GM19397 (cell line): ENCODE measurements at regions not wholly inside any gene's neighbourhood (a gene's known extent, or its start where the extent isn't known, plus 50 kb on each side); places are given as distances from the start of the nearest gene placed in this dataset.

Experiments
- ATAC-seq: cut with Tn5 transposase; IDR thresholded peaks from one replicate; pipeline ENCODE4 v1.9.1; 2021; ENCODE audit warnings: mild to moderate bottlenecking, moderate library complexity; ENCODE audit not compliant: unreplicated experiment

DNA sequence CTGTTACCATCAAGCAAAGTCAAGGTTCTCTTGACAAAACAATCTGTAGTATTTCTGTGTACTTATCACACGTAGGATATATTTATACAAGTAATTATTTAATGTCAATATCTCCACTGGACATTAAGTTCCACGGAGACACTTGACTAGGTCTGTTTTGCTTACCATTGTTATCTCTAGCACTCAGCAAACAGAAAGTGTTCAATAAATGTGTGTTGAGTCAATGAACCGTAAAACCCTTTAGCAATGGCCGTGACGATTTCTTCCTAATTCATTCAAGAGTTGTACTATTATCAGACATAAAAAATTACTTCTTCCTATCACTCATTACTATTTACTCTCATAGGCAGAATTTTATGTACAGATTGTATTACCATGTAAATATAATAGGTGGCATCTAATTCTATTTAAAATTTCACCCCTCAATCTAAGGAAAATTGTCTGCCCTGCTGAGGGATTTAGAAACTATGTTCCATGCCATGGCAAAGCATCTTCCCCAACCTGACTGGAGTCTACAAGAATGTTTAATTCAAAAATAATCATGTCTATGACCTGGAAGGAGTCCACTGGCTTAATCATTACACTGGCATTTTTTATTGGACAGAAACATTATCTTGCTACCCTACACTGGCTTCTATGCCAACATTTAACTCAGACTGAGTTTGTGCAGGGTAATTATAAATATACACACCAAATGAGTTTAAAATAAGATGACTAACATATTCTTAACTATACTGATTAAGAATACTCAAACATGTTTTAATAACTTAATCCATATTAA is 301.9 kb downstream of the ZEB2 start:
- ATAC-seq: no peak

DNA sequence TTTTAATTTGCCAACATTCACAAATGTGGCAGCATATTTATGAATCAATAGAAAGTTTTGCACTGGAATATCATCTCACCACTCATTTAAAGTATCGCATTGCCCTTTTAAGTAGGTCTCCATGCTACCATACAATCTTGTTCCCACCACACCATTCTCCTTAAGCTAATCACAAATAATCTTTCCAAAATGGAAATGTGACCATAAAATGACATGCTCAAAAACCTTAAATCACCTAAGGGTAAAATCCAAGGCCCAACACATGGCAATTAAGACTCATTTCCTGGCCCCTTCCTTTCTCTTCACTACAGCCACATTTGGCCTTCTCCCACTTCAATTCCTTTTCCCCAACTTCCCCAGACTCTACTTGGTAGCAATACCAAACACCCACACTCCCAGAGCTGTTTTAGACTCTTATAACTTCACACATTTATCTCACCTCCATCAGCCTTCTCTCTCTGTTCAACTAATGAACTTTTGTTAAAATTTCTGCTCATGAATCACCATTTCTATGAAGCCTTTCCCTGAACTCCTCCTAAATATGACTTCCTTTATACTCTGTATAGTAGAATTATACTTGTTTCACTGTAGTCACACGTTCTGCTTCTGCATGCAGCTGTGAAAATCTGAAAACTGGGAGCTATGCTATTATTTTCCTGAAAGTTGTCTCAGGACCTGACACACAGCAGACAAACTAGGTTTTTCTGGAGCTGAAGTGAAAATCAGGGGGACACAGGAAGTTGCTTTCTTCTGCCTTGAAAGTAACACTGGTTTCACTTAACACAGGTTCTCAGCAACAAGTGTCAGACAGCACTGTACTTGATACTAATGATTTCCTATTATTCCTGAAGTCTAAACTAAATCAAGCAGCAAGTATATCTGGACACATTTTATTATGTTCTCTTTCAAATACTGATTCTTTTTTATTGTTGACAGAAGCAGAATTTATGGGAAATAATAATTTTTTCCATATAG is 303.9 kb downstream of the ZEB2 start:
- ATAC-seq: no peak

DNA sequence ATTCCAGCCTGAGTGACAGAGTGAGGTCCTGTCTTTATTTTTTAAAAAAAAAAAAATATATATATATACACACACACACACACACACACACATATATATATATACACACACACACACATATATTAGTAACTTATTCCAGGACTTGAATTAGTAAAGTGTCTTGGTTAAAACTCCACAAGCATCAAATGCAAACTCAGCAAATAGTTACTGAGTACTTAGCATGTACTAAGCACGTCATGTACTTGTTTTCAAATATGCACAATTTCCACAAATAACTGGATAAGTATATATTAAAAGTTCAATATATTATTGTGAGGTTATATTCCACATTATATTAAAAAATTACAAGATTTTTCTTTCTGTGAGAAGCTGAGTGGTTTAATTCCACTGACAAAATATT is 304.7 kb downstream of the ZEB2 start:
- ATAC-seq: no peak

DNA sequence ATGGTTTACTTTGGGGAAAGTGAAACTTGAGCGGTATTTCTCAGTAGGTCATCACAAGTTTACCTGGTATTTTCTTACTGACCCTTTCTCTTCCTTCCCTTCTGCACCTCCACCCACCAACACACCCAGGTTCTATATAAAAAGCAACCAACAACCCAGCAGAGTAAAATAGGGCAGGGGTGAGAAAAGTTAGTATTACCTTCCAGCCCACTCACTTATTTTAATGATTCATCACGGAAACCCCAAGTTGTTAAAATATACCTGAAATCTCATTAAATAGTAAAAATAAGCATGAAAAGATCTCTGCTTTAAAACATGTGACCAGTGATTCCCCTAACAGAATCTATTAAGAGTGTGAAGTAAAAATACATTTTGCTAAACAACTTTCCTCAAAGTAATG is 306.1 kb downstream of the ZEB2 start:
- ATAC-seq: peak; percentile 79

DNA sequence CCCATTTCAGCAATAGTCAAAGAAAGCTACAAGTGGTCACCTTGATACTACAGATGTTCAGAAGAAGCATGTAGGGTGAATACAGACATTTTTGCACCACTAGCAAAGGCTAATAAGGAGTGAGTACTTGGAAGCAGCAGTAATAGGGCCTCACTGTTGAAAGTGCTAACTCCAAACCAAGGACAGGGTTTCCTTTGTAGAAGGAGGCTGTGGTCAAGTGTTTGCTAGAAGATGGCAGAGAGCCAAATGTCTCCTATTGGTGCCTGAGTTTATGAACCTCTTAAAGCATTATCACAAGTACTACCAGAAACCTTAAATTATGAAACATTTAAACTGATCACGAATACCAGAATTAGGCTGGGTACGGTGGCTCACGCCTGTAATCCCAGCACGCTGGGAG is 308.1 kb downstream of the ZEB2 start:
- no peak for ATAC-seq

DNA sequence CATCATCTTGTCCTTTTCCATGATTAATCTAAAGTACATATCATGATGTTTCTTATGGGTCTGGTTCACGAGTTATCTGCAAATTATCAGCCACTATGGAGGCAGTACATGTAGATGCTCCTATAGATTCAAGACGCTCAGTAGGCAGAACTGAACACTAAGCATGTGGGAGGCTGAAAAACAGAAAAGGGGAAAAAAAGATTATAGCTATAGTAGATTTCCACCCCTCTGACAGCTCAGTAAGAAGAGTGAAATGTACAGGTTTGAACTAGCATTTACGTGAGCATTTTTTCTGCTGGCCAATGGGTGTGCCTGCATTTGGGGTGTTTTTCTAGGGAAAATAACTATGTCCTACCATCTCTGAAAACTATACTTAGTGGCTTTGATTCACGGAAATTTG is 308.9 kb downstream of the ZEB2 start:
- ATAC-seq: no peak

DNA sequence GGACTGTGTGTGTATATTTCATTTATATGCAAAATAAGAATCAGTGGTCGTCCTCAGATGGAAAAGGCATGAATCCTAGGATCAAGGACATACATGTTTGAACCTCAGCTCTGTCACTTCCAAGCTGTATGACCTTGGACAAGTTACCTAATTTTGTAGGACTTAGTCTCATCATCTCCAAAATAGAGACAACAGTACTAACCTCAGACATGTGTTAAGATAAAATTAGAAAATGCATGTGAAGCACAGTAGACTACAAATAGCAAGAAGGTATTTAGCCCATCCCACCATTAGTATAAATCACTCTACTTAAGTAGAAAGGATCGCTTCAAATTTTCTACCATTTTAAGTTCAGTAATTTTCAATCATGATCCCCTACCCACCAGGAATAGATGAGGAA is 309.8 kb downstream of the ZEB2 start:
- ATAC-seq: no peak

DNA sequence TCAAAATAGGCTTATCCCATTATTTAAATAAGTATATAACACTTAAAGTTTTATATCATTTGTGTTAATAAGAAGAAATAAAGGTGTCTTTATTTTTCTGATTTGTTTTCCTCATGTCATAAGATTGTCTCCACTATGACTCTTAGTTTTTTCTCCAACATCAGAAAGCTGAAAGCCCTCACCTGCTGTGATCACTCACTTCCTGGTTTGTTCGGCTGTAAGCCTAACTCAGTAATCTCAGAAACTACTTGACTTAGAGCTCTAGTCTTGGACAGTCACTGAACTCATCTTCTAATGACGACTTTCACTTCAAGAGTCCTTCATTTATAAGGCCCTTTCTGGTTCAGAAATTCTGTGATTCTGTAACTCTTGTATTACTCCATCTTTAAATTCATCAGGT is 311.0 kb downstream of the ZEB2 start:
- ATAC-seq: no peak

DNA sequence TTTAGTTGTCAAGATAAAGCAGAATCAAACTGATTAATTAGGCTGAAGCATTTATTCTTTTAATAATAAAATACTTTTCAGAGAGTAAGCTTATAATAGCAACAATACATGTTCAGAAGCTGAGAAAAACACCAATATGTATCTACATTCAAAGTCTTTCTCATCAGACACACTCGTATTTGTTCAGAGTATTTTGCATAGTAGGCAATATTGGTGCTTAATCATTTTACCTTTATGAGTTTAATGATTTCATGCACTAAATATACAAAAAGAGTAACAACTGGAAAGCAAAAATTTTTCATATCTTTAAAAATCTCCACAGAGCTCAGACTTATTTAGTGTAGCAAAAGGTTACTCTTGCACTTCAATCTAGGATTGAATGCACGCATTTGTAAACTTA is 313.9 kb downstream of the ZEB2 start:
- no peak for ATAC-seq

DNA sequence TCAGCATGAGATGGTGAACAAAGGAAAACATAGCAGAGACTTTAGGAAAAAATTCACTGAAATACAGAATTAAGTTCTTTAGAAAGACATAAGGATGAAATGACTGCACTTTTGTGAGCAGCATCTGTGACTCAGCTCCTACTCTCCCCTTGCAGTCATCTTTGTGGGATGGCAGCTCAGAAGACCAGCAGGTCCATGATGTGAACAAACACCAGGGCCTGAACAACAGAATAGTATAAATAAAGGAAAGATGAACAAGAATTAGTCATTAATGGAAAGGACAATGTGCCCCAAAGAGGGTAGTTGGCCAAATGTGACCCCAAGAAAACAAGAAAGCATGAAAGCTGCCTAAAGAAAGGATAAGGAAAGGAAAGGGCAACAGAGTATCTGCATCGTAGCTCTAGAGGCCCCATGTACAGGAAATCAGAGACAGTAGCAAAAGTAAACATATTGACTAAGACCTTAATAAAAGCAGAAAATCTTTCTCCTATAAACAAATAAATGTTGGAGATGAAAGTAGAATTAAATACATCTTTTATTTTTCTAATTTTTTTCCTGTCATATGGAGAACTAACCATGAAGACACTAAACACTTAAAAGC is 318.0 kb downstream of the ZEB2 start:
- ATAC-seq: no peak

DNA sequence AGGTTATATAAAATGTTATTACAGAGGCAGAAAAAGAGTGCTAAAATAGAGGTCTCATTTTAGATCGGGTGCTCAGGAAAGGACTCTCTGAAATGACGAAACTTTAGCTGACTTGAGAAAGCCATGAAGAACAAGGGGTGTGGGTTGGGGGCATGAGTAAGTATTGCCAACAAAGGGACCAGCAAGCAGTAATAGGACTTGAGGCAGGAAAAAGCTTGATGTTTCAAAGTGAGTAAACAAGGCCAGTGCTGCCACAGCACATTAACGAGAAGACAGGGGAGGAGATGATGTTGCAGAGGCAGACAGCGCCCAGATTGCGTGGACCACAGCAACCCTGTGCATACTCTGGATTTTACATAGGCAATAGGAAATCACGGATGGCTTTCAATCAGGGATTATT is 318.8 kb downstream of the ZEB2 start:
- no peak for ATAC-seq

DNA sequence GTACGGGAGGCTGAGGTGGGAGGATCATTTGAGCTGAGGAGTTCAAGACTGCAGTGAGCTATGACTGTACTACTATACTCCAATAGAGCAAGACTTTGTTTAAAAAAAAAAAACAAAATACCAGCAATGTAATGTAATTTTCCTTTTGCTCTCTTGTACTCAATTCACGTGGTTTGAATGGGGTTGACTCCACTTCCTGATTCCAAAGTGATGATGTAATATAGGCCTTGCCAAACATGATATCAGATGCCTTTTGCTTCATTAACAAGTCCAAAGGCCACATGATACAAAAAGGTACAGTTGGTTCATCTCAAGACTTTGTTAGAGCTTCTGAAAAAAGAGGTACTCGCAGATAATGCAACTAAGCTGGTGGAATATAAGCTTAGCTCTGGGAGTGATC is 321.8 kb downstream of the ZEB2 start:
- ATAC-seq: no peak

DNA sequence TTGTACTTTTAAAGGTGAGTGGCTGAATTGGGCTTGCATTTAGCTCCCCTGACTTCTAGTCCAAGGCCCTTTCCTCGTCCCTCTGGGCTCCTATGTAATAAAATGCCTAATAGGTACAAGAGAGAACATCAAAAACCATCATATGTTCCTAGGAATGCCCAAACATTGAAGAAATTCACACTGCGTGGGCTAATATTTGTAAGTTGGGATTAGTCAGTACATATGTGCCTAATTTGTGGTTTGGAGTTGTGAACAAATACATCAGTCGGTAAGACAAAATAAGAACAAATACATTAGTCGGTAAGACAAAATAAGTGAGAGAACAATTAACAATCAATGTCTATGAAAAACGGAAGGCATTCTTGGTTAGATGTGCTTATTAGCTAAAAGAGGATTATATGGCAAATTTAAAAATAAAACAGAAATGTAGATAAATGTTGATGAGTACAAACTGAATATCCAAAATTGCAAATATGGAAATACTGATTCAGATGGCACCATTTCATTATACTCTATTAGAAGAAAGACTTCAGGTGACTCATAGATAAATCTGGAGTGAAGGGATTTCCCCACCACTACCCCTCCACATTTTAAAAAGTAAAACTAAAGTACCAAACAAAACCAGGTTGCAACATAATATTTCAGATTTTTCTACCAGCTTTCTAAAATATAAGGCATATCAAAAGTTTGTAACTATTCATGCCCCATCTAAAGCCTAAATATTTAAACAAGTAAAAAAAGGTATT is 325.4 kb downstream of the ZEB2 start:
- no peak for ATAC-seq

DNA sequence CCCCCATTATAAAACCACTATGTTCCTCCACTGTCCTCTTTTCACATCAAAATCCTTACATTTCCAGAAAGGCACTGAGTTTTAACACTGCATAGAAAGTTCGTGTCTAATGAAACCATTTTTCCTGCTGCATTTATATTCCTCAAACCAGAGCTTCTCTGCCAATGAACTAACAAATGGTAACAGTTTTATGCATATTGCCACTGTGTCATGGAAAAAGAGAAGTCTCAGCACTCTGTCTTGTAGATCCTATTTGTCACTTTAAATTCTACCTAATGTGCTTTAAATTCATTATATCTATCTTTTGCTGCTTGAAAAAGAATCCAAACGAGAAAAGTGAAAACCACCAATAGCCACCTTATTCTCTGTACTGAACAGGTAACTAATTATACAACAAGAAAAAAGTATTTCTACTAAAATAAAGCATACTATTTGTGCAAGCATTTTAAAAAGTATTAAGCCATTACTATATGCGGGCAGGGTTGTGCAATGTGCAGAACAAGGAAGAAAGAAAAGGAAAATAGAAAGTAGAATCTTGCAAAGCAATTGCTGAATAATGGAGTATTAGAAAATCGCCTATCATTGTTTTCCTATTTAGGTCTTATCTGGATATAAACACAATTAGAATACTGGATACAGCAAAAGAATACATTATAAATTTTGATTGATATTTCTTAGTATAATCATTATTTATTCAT is 328.9 kb downstream of the ZEB2 start:
- ATAC-seq: no peak

DNA sequence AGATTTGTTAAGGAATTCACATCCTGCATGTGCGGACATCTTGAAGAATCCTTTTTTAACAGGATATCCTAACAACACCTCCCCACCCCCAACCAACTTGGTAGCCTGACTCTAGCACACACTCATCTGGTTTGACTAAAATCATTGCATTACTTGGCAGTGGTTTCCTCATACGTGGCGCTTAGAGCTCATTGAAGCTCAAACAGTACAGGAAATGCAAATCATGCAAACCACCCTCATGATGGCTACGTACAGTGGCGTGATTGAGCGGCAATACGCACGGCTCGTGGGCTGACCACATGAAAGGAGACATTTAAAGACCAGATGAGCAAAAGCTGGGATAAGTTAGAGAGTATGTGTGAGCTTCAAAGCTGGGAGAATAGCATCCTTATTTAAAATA is 336.2 kb downstream of the ZEB2 start:
- peak; percentile 97 for ATAC-seq

DNA sequence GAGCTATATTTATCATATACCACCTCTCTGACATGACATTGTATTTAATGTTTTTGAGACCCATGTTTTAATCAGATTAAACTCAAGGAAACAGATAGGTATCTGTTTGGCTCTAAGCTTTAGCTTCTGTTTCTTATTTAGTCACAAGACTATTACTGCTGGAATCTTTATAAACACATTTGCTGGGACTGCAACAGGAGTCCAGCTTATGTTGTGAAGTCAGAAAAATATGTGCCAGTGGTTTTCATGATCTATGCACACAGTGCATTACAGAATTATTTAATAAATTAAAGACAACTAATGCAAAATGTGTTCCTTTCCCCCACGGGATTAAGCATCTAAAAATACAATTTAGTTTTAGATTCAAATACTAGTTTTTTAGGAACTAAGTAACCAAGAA is 338.9 kb downstream of the ZEB2 start:
- ATAC-seq: no peak

DNA sequence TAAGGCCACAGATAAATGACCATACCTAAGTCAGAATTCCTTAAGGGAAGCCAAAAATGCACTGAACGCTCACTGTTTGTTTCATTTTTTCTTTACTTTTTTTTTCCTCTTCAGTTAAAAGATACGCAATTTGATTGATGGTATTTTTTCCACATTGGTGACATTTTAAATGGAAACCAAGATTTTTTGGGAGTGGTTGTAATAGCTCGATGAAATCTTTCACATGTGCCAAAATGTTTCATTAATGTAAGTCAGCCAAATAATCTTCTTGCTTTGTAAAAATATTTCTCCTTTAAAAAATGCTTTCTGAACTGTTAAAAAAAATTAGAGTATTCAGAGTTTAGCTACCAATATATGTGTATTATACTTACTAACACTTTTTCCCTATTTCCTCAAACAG is 339.8 kb downstream of the ZEB2 start:
- no peak for ATAC-seq

DNA sequence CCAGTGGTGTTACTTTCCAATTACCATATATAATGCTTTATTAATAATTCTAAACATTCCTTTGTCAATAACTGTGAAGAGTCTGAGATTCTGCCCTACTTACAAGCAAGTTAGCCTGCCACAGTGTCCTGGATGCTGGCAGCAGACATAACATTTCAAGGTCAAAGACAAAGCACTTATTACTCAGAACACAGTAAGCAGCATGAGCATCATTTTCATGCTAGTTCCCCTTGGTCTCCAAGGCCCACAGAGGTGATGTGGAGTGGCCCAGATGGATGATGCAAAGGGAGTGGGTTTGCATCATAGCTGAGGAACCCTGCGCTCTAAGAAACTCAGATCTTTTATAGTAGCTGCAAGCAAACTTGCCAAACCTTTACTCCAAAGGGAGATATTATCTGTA is 349.7 kb downstream of the ZEB2 start:
- ATAC-seq: no peak

DNA sequence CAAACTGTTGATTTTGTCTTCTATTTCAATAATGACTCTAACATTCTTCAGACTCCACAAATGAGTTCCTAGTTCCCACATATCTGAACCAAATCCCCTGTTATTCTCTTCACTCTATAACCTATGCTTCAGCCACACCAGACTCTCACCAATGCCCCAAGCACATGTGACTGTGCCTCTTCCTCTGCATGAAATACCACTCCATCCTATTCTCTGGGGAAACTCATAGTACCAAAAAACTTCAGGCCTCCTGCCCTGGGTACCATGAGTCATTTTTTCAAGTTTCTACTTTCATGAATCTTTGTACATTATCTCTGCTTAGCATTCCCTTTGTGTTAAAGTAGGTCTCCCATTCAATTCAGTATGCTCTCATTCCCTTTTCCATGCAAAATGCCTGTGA is 353.2 kb downstream of the ZEB2 start:
- no peak for ATAC-seq

DNA sequence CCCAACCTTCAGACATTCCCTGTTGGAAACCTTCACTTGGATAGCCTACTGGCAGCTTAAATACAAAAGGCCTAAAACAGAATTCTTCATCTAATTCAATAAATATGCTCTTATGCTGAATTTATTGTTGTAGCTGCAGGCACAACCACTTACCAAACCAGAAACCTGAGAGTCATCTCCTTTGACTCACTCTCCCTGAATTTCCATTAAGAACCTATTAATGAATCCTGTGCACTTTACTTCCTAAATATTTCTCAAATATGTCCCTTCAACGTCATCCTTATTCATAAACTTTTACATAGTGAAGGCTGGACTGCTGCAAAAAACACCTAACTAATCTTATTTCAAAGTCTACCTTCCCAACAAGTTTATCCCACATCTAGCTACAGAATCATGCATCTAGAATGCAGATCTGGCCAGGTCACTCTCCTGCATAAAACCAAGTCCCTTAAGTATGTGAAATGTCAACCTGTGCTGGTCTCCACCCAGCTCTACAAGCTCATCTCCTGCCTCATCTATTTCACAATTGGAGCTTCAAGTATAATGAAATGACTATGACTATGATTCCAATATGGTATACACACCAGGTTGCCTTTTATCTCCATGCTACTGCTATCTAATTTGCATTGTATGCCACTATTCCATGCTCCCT is 354.2 kb downstream of the ZEB2 start:
- ATAC-seq: no peak
